HepG2 (cell line): ENCODE measurements at regions not wholly inside any gene's neighbourhood (a gene's known extent, or its start where the extent isn't known, plus 50 kb on each side); places are given as distances from the start of the nearest gene placed in this dataset.

Experiments used
- AGO2 ChIP-seq: fragments of 200-400 bp; formaldehyde crosslinking; optimal IDR thresholded peaks from 2 replicates; pipeline ENCODE3; 2017; ENCODE audit warnings: mild to moderate bottlenecking, low read depth, low read length, moderate library complexity
- CHD2 ChIP-seq: IDR thresholded peaks from 2 replicates; pipeline ENCODE4 v1.6.1; 2011; ENCODE audit warnings: low read depth, low read length, improper control_type of control experiment
- SP1 ChIP-seq, 2 experiments: fragments of 450-650 bp in 1 of 2; sonication (generic) in 1 of 2; formaldehyde crosslinking in 1 of 2; IDR thresholded peaks; 2 replicates each; pipeline versions ENCODE4 v1.4.0 to v1.6.1; 2016 to 2020; ENCODE audit warnings: missing genetic modification reagents in 1 of 2
- SSRP1 ChIP-seq: IDR thresholded peaks from 2 replicates; pipeline ENCODE4 v1.6.1; 2016; ENCODE audit warnings: control low read depth
- TF ChIP-seq, protein P1 (sequence below): sonication (generic); formaldehyde crosslinking; IDR thresholded peaks from 2 replicates; pipeline ENCODE4 v1.5.0; 2020; ENCODE audit warnings: mild to moderate bottlenecking, missing genetic modification reagents, moderate library complexity
- TF ChIP-seq, protein P2 (sequence below): IDR thresholded peaks from 2 replicates; pipeline ENCODE4 v1.6.1; 2016
- TF ChIP-seq, protein P3 (sequence below): sonication (generic); formaldehyde crosslinking; IDR thresholded peaks from 2 replicates; pipeline ENCODE4 v1.4.0; 2020; ENCODE audit warnings: missing genetic modification reagents
- TF ChIP-seq, protein P4 (sequence below): sonication (generic); formaldehyde crosslinking; IDR thresholded peaks from 2 replicates; pipeline ENCODE4 v1.4.0; 2020; ENCODE audit warnings: mild to moderate bottlenecking, missing genetic modification reagents
- TF ChIP-seq, protein P5 (sequence below): sonication (generic); formaldehyde crosslinking; IDR thresholded peaks from 2 replicates; pipeline ENCODE4 v1.5.0; 2020; ENCODE audit warnings: mild to moderate bottlenecking, missing genetic modification reagents, borderline replicate concordance

DNA sequence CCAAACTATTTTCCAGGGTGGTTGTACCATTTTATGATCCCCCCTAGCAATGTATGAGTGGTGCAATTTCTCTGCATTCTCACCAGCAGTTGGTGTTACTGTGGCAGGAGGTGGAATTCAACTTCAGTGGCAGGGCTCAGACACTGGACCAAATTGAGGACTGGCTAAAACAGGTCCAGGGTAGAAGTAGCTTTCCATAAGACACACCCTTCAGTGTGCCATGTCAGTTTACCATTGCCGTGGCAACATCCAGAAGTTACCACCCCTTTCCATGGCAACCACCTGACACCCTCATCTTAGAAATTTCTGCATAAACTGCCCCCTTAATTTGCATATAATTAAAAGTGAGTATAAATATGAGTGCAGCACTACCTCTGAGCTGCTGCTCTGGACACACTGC is 180.7 kb upstream of the GGTLC1 start:
- TF ChIP-seq, protein P1, sequence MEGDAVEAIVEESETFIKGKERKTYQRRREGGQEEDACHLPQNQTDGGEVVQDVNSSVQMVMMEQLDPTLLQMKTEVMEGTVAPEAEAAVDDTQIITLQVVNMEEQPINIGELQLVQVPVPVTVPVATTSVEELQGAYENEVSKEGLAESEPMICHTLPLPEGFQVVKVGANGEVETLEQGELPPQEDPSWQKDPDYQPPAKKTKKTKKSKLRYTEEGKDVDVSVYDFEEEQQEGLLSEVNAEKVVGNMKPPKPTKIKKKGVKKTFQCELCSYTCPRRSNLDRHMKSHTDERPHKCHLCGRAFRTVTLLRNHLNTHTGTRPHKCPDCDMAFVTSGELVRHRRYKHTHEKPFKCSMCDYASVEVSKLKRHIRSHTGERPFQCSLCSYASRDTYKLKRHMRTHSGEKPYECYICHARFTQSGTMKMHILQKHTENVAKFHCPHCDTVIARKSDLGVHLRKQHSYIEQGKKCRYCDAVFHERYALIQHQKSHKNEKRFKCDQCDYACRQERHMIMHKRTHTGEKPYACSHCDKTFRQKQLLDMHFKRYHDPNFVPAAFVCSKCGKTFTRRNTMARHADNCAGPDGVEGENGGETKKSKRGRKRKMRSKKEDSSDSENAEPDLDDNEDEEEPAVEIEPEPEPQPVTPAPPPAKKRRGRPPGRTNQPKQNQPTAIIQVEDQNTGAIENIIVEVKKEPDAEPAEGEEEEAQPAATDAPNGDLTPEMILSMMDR (CRISPR knock-in tag), result no peak
- no peak for TF ChIP-seq CHD2
- TF ChIP-seq, protein P2, sequence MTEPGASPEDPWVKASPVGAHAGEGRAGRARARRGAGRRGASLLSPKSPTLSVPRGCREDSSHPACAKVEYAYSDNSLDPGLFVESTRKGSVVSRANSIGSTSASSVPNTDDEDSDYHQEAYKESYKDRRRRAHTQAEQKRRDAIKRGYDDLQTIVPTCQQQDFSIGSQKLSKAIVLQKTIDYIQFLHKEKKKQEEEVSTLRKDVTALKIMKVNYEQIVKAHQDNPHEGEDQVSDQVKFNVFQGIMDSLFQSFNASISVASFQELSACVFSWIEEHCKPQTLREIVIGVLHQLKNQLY (CRISPR knock-in tag), result no peak
- TF ChIP-seq, protein P3, sequence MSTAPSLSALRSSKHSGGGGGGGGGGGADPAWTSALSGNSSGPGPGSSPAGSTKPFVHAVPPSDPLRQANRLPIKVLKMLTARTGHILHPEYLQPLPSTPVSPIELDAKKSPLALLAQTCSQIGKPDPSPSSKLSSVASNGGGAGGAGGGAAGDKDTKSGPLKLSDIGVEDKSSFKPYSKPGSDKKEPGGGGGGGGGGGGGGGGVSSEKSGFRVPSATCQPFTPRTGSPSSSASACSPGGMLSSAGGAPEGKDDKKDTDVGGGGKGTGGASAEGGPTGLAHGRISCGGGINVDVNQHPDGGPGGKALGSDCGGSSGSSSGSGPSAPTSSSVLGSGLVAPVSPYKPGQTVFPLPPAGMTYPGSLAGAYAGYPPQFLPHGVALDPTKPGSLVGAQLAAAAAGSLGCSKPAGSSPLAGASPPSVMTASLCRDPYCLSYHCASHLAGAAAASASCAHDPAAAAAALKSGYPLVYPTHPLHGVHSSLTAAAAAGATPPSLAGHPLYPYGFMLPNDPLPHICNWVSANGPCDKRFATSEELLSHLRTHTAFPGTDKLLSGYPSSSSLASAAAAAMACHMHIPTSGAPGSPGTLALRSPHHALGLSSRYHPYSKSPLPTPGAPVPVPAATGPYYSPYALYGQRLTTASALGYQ (CRISPR knock-in tag), result no peak
- TF ChIP-seq AGO2, result no peak
- TF ChIP-seq SSRP1 (CRISPR knock-in tag), result no peak
- TF ChIP-seq, protein P4, sequence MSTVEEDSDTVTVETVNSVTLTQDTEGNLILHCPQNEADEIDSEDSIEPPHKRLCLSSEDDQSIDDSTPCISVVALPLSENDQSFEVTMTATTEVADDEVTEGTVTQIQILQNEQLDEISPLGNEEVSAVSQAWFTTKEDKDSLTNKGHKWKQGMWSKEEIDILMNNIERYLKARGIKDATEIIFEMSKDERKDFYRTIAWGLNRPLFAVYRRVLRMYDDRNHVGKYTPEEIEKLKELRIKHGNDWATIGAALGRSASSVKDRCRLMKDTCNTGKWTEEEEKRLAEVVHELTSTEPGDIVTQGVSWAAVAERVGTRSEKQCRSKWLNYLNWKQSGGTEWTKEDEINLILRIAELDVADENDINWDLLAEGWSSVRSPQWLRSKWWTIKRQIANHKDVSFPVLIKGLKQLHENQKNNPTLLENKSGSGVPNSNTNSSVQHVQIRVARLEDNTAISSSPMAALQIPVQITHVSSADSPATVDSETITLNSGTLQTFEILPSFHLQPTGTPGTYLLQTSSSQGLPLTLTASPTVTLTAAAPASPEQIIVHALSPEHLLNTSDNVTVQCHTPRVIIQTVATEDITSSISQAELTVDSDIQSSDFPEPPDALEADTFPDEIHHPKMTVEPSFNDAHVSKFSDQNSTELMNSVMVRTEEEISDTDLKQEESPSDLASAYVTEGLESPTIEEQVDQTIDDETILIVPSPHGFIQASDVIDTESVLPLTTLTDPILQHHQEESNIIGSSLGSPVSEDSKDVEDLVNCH, result no peak
- no peak for TF ChIP-seq SP1 (IDR thresholded peaks at IDR 0.05)
- TF ChIP-seq SP1 (CRISPR knock-in tag; IDR thresholded peaks at IDR 0.05), result no peak
- TF ChIP-seq, protein P5, sequence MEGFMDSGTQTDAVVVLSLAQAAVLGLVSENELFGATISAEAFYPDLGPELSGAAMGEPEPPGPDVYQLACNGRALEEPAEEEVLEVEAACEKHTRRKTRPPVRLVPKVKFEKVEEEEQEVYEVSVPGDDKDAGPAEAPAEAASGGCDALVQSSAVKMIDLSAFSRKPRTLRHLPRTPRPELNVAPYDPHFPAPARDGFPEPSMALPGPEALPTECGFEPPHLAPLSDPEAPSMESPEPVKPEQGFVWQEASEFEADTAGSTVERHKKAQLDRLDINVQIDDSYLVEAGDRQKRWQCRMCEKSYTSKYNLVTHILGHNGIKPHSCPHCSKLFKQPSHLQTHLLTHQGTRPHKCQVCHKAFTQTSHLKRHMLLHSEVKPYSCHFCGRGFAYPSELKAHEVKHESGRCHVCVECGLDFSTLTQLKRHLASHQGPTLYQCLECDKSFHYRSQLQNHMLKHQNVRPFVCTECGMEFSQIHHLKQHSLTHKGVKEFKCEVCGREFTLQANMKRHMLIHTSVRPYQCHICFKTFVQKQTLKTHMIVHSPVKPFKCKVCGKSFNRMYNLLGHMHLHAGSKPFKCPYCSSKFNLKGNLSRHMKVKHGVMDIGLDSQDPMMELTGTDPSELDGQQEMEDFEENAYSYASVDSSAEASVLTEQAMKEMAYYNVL (CRISPR knock-in tag), result no peak
